GM18907 (cell line): ENCODE measurements at regions not wholly inside any gene's neighbourhood (a gene's known extent, or its start where the extent isn't known, plus 50 kb on each side); places are given as distances from the start of the nearest gene placed in this dataset.
"Not testable (repeated sequence)": the region's sequence is repeated elsewhere in the genome, so short reads cannot be mapped to it uniquely, and the experiment has no call there.

Experiments used
- ATAC-seq: cut with Tn5 transposase; IDR thresholded peaks from one replicate; pipeline ENCODE4 v1.9.1; 2021; ENCODE audit warnings: mild to moderate bottlenecking, moderate library complexity; ENCODE audit not compliant: unreplicated experiment

DNA sequence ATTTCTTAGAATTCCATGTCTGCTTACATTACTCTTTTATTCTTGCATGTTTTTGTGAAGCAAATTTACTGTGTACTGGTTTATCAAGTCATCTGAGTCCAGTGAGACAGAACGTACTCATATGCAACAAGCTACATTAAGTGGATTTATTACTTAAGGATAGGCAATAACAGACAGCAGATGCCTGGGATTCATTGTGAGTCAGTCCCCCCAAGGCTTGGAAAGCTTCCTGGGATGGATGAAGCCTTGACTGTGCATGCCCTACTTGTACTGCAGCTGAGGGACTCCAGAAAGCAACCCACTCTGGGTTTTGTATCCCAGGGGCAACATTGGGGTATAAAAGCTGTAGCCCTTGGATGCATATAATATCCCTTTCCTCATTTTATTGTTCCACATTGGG is 113.4 kb upstream of the RAB18 start:
- no peak for ATAC-seq

DNA sequence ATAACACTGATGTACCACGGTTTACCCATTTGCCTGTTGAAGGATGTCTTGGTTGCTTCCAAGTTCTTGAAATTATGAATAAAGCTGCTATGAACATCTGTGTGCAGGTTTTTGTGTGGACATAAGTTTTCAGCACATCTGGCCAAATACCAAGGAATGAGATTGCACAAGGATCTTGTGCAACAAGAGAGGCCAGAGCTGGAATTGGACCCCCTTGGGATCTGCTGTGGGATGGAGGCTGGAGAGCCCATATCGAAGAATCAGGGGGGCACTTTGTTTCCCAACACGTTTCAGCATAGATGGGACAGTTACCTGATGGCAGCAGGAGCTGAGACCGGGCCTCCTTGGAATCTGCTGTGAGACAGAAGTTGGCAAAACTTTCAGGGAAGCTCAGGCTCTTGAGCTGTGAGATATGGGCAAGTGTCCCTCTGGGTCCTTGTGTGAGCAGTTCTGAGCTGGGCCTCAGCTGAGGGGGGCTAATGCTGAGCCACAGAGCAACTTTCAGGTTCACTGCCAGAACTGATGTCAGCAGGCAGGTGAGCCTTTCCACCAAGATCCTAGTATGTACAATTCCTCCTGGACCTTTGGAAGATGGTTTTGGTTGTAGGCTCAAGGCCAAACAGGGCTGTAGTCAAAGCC is 115.2 kb upstream of the RAB18 start:
- no peak for ATAC-seq

DNA sequence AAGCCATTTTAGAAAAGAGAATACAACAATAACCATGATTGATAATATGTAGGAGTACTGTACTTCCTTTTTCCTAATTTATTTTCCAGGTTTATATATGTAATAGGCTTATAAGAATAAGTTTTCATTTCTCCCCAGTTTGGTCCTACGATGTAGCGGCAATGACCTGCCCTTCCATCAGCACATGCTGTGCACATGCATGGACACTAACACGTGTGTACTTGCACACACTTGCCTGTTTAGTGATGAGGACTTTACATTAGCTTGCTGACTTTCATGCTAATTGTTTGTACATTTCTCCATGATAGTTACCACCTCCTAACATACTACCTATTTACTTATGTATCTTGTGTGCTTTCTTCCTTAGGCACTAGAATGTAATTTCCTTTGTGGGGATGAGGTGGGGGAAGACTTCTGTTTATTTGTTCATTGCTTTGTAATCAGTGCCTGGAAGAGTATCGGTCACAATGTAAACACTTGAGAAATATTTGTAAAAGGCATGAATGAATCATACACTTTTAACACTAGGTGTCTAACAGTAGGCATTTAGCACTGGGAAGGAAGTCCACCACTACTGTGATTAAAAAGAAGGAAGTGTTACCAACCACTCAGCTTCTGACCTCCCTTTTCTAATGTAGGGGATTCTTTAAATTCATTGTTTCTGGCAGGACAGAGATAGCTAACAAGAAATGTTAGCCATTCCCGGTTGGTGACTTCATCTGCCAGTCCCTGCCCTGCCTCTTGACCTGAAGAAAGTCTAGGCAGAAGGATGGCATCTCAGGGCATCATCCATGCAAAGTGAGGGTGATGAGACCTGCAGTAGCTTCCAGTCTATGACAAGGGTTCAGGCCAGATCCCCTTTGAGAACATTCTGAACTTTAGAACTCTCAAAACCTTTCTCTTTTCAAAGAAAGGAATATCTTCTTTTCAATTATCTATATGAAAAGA is 120.2 kb upstream of the RAB18 start:
- ATAC-seq, result no peak

DNA sequence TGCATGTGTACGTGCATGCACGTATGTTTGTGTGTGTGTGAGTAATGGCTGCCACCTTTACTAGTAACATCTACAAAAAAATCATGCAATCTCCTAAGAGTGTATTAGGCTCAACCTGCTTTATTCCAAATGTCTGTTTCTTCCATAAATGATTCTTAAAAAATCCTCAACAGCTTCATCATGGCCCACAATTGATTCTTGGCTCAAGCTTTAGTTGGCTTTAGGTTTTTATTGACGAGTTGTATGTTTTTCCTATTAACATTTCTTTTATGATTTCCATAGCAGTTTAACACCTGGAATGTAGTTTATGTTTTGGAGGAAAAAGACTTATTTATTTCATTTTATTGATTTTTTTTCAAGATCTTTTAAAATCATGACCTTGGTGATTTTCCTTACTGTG is 121.9 kb upstream of the RAB18 start:
- no peak for ATAC-seq

DNA sequence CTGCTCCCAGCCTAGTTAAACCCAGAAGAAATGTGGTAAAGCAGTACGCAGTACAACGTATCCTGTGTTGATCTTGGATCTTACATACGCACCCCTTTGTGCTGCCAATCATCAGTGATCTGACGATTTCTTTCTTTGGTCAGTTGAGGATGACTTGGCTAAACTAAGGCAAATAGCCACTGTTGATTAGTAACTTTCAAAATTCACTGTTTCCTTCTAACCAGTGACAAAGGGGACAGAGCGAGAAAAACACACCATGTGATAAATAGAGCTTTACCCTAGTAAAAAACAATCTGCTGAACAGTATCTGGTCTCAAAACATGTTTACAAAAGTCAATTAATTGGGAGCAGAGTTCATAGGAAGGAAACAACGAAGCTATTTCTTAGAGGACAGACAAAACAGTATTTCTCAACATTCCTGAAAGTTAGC is 123.2 kb upstream of the RAB18 start:
- no peak for ATAC-seq

DNA sequence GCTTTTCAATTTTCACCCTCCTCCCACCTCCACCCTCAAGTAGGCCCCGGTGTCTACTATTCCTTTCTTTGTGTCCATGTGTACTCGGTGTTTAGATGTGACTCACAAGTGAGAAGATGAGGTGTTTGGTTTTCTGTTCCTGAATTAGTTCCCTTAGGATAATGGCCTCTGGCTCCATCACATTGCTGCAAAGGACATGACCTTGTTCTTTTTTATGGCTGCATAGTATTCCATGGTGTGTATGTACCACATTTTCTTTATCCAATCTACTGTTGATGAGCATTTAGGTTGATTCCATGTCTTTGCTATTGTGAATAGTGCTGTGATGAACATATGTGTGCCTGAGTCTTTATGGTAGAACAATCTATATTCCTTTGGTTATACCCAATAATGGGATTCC is 125.1 kb upstream of the RAB18 start:
- not testable (repeated sequence) for ATAC-seq

DNA sequence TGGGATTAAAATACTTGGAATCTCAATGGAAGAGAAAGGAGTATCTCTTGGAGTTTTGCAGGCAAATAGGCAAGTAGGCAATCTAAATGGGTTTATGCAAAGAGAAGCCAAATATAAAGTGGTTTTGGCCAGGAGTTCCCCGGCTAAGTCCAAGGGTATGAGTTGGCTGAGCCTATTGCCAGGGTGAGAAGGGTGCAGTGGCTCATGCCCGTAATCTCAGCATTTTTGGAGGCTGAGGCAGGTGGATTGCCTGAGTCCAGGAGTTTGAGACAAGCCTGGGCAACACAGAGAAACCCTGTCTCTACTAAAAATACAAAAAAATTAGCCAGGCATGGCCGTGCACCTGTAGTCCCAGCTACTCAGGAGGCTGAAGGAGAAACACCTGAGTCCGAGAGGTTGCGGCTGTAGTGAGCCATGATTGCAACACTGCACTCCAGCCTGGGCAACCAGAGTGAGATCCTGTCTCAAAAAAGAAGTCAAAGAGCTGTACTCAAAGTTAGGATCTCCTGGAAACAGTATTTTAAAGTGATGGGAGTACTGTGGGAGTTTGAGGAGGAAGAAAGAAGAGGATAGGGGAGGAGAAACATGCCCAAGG is 130.4 kb upstream of the RAB18 start:
- ATAC-seq, result no peak

DNA sequence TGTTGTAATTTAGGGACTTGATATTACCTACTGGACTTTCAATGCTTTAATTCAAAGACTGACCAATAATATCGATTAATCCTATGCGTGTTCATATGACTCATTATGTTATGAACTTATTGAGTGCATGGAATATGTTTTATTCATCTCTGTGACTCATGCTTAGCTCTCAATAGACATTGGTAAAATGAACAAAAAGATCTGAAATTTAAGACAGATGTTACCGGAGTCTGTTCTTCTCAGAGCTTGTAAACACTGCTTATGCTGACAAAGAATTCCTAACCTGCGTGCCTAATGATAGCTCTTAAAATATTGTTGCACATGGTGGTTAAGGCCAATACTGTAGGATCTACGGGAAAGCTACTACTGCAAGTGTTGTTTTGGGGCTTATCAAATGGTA is 131.5 kb upstream of the ACBD5 start:
- ATAC-seq, result no peak

DNA sequence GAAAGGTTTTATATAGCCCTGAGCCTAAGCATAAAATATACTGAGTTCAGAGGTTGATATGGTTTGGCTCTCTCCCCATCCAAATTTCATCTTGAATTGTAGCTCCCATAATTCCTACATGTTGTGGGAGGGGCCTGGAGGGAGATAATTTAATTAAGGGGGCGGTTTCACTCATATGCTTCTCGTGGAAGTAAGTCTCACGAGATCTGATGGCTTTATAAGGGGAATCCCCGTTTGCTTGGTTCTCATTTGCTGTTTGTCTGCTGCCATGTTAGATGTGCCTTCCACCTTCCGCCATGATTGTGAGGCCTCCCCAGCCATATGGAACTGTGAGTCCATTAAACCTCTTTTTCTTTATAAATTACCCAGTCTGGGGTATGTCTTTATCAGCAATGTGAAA is 130.8 kb upstream of the ACBD5 start:
- not testable (repeated sequence) for ATAC-seq

DNA sequence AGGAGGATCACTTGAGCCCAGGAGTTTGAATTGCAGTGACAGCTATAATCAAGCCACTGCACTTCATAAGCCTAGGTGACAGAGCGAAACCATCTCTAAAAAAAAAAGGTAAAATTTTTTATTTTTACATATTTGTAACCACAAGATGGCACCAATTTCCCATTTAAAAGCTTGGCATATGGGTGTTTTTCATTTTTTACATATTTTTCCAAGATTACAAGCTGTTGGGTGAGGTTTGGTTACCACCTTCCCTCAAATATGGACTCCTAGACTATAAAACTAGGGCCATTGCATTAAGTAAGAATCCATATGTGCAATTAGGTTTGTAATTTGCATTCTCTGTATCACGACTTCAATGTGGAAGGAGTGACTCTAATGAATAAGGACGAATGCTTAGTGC is 129.3 kb upstream of the ACBD5 start:
- ATAC-seq, result no peak

DNA sequence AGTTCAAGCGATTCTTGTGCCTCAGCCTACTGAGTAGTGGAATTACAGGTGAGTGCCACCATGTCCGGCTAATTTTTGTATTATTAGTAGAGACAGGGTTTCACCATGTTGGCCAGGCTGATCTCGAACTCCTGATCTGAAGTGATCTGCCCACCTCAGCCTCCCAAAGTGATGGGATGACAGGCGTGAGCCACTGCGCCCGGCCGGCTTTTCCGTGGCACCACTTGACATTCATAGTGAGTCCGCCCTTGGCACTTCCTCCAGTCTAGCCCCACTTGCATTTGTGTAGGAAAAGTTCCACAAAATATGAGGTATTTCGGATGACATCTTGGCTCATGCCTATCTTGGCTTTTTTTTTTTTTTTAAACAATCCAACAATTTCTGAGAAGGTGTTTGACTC is 128.1 kb upstream of the ACBD5 start:
- ATAC-seq, result no peak

DNA sequence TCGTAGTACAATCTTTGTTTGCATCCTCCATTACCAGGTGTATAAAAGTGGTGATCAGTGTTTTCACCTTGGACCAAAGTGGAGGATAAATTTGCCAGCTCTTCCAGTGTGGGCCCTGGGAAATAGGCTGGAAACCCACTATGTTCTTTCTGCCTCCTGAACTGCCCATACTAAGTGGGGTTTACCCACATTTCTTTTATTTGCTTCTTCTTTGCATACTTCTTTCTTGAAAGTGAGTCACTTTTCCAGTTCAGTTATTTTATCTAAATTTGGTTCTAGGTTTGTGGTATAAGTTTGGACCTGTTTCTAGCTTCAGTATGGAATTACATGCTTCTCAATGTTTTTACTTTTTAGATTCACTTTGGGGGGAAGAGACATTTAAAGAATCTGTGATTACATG is 126.2 kb upstream of the ACBD5 start:
- ATAC-seq, result peak; percentile 45

DNA sequence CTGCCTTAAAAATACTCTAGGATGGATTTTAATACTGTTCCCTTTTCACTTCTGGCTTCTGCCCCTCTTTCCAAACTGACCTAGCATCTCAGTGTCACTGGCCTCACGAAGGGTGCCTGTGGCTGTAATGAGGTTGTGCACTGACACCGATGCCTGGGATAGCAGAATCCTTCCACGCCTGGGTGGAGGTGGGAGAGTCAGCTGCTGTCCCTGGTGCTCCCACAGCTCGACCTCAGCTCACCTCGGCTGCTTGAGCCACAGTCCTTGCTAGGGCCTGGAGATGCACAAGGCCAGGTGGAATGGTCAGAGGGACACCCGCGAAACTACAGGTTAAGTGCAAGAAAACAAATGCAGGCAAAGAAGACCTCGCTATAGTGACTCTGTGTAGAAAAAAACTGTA is 123.4 kb upstream of the ACBD5 start:
- ATAC-seq, result no peak

DNA sequence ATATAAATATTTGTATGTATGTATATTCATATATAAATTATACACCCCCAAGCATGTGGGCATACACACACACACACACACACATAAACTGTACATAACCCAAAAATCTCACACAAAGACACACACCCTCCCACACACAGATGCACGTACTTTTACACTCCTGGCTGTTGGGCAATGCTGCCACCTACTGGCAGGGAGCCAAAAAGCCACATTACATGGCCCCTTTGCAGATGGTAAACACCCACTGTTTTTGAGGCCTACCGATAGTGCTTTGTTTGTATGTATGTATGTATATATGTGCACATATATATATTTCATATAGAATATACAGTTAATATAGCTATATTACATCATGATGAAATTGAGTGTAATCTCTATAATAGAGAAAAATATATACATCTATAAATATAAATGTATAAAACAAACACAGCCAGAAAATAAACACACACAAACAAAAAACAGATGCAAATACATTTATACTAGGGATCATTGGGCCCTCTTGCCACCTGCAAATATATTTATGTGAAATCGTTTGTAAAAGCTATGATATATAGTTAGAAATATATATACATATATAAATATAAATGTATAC is 120.1 kb upstream of the ACBD5 start:
- ATAC-seq, result peak; percentile 93

DNA sequence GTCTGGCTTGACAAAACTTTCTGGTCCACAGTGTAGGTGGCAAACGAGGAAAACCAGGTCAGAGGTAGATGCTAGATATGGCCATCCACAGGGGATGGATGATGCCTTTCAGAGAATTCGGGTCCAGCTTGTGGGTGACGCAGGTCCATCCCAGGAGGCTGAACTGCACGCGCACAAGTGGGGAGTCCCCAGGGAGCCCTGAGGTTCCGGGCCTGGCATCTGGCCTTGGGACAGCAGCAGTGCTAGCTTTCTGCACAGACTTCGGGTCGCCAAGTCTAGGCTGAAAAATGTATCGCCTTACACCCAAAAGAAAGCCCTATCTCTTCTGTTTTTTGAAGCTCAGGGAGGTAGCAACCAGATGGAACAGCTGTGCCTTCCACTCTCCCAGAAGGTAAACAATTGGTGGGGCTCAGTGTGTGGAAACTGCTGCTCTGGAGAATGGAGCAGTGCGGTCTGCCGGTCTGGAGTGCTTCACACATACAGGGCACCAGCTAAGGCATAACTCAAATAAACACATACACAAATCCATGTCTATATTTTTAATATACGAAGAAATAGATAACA is 119.3 kb upstream of the ACBD5 start:
- ATAC-seq, result no peak

DNA sequence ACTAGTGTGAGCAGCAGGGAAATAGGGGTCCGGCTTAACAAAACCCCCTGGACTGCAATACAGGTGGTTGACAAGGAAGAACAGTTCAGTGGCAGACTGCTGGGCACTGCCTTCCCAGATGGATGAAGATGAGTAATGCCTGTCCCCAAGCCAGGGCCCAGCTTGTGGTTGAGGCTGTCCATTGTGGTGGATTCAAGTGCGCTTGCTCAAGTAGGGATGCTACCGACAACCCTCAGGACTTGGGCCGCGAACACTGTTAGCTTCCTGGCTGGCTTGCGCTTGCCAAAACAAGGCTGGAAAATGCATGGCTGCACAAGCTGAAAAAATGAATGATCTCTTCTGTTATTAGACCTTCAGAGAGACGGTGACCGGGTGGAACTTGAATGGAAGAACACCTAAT is 116.1 kb upstream of the ACBD5 start:
- ATAC-seq, result no peak

DNA sequence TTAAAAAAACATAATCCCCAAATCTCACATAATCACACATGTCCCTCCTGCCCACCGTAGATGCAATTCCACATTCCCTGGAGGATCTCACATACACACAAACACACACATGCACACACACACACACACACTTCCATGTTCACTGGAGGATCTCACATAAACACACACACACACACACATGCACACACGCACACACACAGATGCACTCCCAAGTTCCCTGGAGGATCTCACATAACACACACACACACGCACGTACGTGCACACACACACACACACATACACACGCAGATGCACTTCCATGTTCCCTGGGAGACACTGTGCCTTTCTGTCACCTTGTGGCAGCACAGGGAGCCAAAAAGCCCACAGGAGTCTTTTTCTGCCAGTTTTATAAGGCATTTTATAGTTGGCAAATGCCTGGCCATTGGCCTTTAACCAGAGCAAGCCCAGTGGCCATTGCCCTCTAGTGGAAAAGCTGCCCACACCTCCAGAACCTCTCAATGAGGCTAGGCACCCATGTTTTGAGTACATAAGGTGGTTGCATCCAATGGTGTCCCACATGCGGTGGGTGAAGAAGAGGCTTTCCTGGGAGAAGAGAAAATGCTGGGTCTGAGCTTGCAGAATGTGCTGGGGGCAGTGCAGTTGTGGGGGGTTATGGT is 115.4 kb upstream of the ACBD5 start:
- ATAC-seq, result no peak

DNA sequence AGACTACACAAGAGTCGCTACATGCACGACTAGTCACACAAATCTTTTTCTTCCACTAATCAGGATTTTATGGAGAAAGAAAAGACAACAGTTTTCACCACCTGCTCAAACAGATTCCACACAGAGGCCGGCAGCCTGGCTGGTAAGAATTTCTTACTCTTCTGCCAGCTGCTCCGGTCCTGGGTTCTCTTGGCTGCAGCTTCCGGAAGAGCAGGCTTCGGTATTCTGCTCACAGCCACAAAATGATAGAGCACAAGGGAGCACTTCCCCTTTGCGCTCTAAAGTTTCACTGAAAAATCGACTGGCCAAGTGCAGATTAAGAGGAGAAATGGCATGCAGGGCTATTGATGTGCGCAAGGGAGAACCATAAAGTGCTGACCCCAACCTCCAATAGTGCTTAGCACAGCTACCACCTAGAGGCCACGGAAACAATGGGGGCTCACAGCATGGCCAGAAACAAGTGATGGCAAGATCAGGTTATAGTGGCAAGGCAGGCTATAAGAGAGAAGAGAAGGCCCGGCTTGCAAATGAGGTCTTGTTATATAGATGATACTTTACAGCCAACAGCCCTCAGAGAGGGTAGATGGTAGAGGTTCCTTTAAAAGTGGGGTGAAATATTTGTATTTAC is 114.2 kb upstream of the ACBD5 start:
- peak; percentile 94 for ATAC-seq

DNA sequence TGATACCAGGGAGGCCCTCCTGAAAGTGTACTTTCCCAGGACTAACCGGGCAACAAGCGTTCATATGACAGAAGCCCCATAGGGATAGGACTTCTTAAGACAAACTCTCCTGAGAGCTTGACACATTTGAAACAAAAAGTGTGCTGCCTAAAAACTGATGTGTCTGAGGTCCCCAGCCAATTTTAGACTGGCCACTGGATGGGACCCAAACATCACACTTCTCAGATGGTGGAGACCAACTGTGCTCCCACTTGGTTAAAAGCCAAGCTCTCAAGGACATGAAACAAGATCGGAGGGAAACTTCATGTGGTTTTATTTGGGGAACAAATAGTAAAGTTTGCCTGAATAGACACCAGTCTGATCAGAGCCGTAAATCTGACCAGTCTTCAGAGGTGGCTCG is 113.5 kb upstream of the ACBD5 start:
- ATAC-seq, result peak; percentile 19

DNA sequence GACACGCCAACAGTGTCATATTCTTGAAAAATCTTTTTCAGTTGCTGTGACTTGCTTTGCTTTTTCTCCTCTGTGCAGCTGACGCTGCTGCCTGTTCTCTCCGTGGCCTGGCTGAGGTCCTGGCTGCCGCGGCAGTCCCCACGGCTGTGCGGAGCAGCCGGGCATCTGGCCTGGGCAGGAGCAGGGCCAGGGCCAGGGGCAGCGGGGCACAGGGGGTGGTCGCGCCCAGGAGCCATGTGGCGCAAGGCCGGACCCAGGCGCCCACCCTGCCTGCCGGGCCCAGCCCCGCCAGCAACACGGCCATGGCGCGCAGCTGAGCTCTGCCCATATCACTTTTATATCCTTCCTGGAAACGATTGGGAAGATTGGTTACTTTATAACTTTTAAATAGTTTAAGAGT is 109.4 kb upstream of the ACBD5 start:
- no peak for ATAC-seq
